ENCODE measurements at regions not wholly inside any gene's neighbourhood (a gene's known extent, or its start where the extent isn't known, plus 50 kb on each side); places are given as distances from the start of the nearest gene placed in this dataset.
A peak's percentile ranks its signal among the peaks of the same experiment; 100 is the strongest.

- H3K27ac ChIP-seq = peak overlapping the region; percentile 81 to 83
- no peaks in the 10 kb centered on the region for H3K9me3 ChIP-seq
- H3K4me1 ChIP-seq = peaks cover 0 to 11% of the 10 kb centered on the region in 2 donors
- no peaks in the 10 kb centered on the region for H3K27me3 ChIP-seq
- no peaks in the 10 kb centered on the region for H3K36me3 ChIP-seq
- intact Hi-C loops (cut with DNase I; ENCODE audit: low total_unique reads) = no loop called here
- no peak for TF ChIP-seq CTCF (IDR thresholded peaks at IDR 0.05)
- no peak for TF ChIP-seq POLR2AphosphoS5 (IDR thresholded peaks at IDR 0.05)
- TF ChIP-seq POLR2A (IDR thresholded peaks at IDR 0.05) = no peak
- no peak overlapping the region for H3K4me3 ChIP-seq
- DNase-seq (ENCODE audit: low spot score in 2 of 2) = no peak
Observed at GRCh38 chr5:57407391-57407790, 75.2 kb downstream of the ACTBL2 start.

GRCh38 chr5:57406641-57407040 is 76.0 kb downstream of the ACTBL2 start:
- Histone ChIP-seq H3K27ac (peak overlapping the region; percentile 81 to 83), H3K36me3 (no peaks in the 10 kb centered on the region), H3K27me3 (no peaks in the 10 kb centered on the region), H3K4me3 (no peak overlapping the region), H3K9me3 (no peaks in the 10 kb centered on the region), H3K4me1 (peaks cover 0 to 11% of the 10 kb centered on the region in 2 donors)
- intact Hi-C loops (cut with DNase I; ENCODE audit: low total_unique reads) = no loop called here
- DNase-seq (ENCODE audit: low spot score in 2 of 2) = no peak
- TF ChIP-seq POLR2A (IDR thresholded peaks at IDR 0.05) (no peak), POLR2AphosphoS5 (IDR thresholded peaks at IDR 0.05) (no peak), CTCF (IDR thresholded peaks at IDR 0.05) (no peak)

- no peak for DNase-seq (ENCODE audit: low spot score in 2 of 2)
- Histone ChIP-seq H3K27ac (peak overlapping the region; percentile 81 to 83), H3K27me3 (no peaks in the 10 kb centered on the region), H3K4me1 (peaks cover 0 to 11% of the 10 kb centered on the region in 2 donors), H3K4me3 (no peak overlapping the region), H3K9me3 (no peaks in the 10 kb centered on the region), H3K36me3 (no peaks in the 10 kb centered on the region)
- intact Hi-C loops (cut with DNase I; ENCODE audit: low total_unique reads) = no loop called here
- TF ChIP-seq POLR2AphosphoS5 (IDR thresholded peaks at IDR 0.05) = no peak
- no peak for TF ChIP-seq POLR2A (IDR thresholded peaks at IDR 0.05)
- TF ChIP-seq CTCF (IDR thresholded peaks at IDR 0.05) = no peak
Observed at GRCh38 chr5:57405984-57406383, 76.6 kb downstream of the ACTBL2 start.

GRCh38 chr5:57402761-57403160 is 79.8 kb downstream of the ACTBL2 start:
- no peak overlapping the region for H3K4me3 ChIP-seq
- intact Hi-C loops (cut with DNase I; ENCODE audit: low total_unique reads) = no loop called here
- DNase-seq (ENCODE audit: low spot score in 2 of 2) = no peak
- TF ChIP-seq CTCF (IDR thresholded peaks at IDR 0.05) (no peak), POLR2AphosphoS5 (IDR thresholded peaks at IDR 0.05) (no peak), POLR2A (IDR thresholded peaks at IDR 0.05) (no peak)
- no peaks in the 10 kb centered on the region for H3K9me3 ChIP-seq
- peaks cover 0 to 4% of the 10 kb centered on the region in 2 donors for H3K4me1 ChIP-seq
- H3K27ac ChIP-seq = no peak overlapping the region
- no peaks in the 10 kb centered on the region for H3K36me3 ChIP-seq
- no peaks in the 10 kb centered on the region for H3K27me3 ChIP-seq

GRCh38 chr5:57402348-57402747 is 80.3 kb downstream of the ACTBL2 start:
- DNase-seq (ENCODE audit: low spot score in 2 of 2) = no peak
- no peaks in the 10 kb centered on the region for H3K9me3 ChIP-seq
- no peaks in the 10 kb centered on the region for H3K27me3 ChIP-seq
- H3K27ac ChIP-seq = no peak overlapping the region
- intact Hi-C loops (cut with DNase I; ENCODE audit: low total_unique reads) = no loop called here
- no peaks in the 10 kb centered on the region for H3K36me3 ChIP-seq
- TF ChIP-seq POLR2A (IDR thresholded peaks at IDR 0.05) (no peak), POLR2AphosphoS5 (IDR thresholded peaks at IDR 0.05) (no peak), CTCF (IDR thresholded peaks at IDR 0.05) (no peak)
- H3K4me3 ChIP-seq = no peak overlapping the region
- H3K4me1 ChIP-seq = peaks cover 0 to 4% of the 10 kb centered on the region in 2 donors
